ENCODE measurements at regions not wholly inside any gene's neighbourhood (a gene's known extent, or its start where the extent isn't known, plus 50 kb on each side); places are given as distances from the start of the nearest gene placed in this dataset.

- no peak for TF ChIP-seq CTCF (IDR thresholded peaks at IDR 0.05)
- TF ChIP-seq POLR2A (IDR thresholded peaks at IDR 0.05), result no peak
Observed at GRCh38 chr7:88586219-88586618, 173.3 kb upstream of the ZNF804B start.

Data from tibial nerve (tissue), 3 donors.